NCI-H146 (cell line): ENCODE measurements at regions not wholly inside any gene's neighbourhood (a gene's known extent, or its start where the extent isn't known, plus 50 kb on each side); places are given as distances from the start of the nearest gene placed in this dataset.

Experiments
- DNase-seq: peaks from one replicate; lab custom pipeline; 2025; lab: John Stamatoyannopoulos, UW

DNA sequence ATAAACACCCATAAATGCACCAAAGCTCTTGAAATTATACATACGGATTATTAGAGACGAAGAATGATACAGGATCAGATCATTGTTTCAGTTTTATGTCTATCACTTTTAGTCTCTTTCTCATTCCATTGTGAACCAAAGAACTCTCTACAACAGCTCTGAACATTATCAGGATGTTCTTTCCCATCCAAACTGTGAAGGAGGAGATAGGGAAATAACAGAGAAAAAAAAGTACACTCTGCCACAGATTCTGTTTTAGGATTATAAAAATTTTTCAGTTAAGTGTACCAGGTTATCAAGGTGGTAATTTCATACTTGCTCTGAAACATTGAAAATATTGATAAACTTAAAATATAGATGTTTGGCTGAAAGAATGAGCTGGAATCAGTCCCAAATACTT lies 270.9 kb downstream of the MZT1 start:
- no peak for DNase-seq

DNA sequence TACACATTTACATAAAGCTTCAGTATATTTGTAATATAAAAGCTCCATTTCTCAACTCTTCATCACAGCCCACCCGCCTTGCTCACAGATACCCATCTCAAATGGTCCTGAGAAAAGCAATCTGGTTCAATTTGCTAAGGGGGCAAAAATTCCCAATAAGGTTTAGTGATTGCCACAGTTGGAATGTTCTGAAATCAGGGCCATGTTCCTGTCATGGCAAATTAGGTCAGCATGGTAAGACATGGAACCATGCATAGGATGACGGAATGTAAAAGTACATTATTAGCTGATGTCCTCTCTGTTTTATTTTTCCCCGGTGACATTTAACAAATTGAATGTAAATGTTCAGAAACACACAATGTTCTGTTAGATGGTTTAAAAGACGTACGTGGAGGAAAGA lies 274.3 kb downstream of the MZT1 start:
- no peak for DNase-seq

DNA sequence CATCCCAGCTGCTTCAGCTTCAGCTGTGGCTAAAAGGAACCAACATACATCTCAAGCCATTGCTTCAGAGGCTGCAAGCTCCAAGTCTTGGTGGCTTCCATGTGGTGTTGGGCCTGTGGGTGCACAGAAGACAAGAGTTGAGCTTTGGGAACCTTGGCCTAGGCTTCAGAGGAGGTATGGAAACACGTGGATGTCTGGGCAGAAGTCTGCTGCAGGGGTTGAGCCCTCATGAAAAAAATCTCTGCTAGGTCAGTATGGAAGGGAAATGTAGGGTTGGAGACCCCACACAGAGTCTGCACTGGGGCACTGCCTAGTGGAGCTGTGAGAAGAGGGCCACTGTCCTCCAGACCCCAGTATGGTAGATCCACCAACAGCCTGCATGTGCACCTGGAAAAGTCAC lies 279.3 kb downstream of the MZT1 start:
- DNase-seq = no peak

DNA sequence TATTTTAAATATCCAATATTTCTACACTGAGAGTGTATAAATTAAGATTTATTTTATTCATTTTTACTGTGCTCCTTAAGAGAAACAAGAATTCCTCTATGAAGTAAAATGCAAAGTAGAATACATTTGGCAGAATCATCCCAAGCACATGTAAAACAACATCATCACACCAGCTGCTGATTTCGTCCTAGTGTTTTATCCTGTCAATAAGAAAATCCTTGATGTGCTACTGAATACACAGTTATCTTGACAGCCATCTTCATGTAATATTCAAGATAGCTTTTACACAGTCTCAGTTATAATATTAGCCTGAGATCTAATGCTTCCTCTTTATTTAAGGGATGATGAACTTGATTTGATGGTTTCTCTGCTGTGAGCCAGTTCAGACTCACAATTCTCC lies 282.4 kb downstream of the MZT1 start:
- DNase-seq = no peak

DNA sequence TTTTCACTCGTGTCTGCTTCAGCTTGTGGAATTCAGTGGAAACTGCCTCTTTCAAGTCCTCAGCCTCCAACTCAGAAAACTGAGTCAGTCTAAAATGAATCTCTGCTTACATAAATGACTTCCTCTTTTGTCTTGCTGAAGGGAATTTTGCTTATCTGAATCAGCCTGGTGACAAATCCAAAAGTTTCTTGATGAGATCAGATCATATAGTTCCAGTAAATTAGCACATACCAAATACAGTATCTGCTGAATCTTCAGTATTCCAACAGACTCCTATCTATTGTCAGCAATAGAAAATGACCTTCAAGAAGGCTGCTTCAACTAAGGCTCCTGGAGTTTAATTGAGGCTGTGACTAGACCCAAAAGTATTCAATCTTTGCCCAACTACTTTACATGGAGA lies 290.0 kb downstream of the MZT1 start:
- DNase-seq = no peak

DNA sequence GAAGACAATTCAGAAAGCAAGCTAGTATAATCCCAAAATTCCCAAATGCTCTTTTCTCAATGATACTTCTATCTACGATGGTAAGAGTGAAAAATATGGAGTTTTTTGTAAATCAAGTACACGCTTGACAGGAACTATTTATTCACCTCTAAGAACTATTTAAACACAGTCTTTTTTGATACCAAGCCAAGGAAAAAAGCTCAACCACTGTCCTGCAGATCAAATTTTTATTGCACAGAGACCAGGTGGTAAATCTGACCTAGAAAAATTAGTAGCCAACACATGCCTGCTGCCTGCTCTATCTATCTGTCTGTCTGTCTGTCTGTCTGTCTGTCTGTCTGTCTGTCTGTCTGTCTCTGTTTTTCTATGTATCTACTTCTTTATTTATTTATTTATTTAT lies 292.2 kb downstream of the MZT1 start:
- no peak for DNase-seq

DNA sequence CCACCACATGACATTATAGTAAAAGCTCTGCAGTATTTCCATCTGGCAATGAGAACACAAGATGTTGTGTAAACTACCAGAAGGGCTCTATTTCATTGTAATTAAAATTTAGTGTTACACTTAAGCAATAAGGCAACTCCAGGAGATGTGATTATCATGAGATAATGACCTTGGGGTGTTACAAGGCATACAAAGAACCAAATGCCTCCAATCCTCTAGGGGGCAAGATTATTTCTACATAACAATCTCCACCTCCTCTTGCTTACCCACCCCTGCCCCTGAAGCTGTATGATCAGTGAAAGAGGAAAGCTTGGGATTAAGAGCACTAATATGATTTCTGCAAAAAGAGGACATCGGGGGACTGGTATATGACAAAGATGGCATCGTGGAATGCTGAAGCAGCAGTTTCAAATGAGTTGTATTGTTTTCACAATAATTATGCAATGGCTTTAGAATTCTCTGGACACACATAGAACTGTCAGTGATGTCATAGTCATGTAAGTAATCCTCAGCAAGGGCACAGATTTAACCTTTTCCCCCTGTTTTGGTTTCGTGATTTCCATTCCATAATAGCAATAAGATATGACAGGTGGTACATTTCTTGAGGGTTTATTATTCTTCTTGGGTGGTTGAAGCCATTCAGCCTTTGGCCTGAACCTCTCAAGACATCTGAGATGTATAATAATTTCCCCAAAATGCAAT lies 295.3 kb downstream of the MZT1 start:
- DNase-seq = no peak

DNA sequence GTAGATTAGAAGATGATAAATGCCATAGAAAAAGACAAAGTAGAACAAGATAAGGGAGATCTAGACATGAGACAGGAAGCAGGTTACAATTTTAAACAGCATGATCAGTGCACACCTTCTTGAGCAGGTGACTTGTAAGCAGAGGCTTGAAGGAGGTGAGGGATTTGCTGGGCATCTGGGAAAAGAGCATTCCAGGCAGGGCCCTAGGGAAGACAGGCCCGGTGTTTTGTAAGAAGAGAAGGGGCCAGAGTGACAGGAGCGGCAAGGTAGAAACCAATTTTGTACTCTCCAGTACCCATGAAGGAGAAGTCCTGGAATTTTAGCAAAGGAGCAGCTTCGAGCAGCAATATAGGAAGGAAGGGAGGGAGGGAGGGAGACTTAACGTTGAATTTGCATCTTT lies 296.5 kb downstream of the MZT1 start:
- DNase-seq = no peak

DNA sequence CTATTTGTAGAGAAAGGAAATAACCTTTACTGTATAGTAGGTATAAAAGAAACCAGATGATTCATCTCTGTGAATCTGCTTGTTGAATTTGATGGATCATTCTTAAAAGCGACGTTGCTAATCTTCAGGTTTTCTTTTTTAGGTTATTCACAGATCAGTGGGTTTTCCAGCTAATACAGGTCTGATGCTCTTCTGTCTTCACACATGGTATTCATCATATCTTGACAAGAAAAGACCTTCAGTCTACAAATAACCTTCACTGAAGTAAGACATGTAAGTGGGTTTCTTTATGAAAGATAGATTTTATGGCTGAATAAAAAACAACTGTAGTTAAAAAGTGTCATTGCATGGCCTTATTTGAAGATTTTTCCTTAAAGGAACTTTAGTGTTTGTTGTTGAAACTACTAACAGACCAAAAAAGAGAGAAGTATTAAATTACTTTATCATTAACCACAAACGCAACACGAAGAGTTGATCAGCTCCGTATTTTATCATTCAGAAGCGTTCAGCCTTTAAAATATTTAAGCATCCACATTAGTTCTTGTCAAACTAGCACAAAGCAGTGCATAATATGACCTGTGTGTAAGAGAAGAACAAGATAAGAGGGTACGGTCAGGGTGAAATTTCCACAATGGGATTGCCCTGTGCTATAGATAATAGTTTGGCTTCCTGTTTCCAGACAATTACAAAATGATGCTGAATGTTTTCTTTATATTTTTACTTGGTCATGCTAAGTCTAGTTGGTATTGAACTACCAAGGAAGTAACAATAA lies 299.5 kb downstream of the MZT1 start:
- DNase-seq = no peak

DNA sequence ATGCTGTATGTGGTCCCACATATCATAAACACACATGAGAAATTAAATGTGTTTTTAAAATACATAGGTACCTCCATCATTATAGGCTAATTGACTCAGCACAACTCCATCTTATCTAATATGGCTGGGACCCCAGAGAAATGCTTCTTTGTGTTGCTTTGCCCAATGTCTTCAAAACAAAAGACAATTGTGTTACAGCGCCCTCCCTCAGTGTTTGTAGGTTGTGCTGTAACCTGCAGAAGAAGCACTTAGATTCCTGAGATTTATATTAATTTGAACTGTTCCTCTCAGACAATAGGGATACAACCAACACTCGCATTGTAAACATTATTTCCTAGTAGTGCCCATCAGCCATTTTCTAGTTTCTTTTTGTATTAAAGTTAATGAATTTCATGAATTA lies 303.4 kb downstream of the MZT1 start:
- DNase-seq = no peak

DNA sequence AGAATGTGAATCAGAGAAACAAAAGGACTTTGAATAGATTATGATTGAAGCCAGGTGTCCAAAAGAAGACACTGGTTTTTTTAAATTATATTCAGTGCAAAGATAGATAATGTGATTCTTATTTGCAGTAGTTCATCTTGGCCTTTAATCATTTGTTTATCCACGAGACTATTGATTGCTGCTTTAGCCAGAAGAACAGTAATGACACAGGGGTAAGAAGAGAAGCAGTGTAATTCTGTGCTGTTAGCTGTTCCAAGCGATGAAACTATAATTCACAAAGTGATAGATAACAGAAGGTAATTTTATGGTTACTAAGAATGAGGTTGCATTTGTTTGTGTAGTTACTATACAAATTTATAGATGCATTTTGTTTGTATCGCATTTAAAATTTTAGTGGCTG lies 311.6 kb downstream of the MZT1 start:
- DNase-seq = peak; percentile 41

DNA sequence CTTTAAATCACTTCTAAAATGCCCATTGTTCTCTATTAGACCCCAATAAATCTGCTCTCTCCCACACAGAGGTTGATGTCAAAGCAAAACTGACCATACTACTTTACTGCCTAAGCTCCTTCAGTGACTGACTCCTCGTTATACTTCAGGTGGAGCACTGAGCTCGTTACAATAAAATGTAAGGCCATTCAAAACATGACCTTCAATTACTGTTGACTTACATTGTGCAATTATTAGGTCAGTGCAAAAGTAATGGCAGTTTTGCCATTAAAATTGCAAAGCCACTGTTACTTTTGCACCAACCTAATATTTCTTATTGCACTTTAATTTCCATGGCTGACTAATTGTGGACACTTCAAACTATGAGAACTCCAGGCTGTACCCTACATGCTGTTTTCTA lies 314.9 kb downstream of the MZT1 start:
- no peak for DNase-seq

DNA sequence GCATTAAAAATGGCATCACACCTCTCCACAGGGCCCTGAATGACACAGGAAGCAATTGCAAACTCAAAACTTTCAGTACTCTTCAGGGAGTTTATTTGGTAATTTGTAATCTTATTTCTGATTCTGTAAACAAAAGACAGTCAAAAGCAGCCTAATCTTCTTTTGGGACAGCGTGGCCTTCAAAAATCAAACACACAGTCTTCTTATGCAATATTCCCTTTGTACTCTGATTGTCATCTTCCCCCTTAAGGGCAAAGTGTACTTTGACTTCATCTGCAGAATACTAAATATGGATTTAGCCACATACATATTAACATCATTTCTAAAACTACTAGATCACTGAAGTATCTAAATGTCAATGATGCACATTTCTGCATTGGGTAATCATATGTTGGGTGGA lies 322.0 kb downstream of the MZT1 start:
- no peak for DNase-seq

DNA sequence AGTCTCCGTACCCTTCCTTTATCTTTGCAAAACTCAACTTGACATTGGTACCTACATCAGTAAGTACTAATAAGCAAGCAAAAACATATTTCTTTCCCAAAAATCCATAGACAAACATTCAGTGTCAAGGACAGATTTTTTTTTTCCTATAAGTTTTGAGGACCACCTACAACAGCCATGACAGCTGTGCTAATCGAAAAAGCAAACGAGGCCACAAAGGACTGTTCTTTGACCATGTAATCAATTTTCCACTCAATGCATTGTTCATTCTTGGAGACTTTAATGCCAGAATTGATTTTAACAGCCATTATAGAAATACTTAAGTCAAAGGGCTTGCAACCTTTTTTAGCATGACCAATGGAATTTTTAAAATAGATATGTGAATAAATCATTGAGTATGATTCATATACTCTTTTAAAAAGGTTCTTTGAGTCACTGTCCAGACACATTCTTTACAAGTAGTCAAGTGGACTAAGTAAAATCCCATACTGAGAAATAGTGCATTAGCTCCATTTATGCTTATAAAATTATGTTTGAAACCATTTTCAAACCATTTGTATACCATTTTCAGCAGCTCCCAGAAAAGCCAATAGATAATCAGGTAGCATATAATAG lies 323.9 kb downstream of the MZT1 start:
- no peak for DNase-seq

DNA sequence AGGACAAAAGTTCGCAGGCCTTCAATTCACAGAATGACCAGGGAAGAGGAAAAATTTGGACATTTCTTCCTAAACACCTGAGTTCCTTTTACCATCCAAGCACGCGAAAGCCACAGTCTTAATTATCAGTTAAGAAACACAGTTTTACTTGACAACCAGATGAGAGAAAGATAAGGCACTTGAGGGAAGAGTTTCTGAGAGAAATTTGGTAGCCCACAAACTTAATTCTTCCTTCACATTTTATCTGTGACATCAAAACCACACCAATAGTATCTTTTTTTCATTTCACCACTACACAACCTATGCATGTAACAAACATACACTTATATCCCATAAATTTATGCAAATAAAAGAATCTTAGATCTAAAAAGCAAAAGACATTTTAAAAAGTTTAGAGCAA lies 326.6 kb downstream of the MZT1 start:
- DNase-seq = no peak

DNA sequence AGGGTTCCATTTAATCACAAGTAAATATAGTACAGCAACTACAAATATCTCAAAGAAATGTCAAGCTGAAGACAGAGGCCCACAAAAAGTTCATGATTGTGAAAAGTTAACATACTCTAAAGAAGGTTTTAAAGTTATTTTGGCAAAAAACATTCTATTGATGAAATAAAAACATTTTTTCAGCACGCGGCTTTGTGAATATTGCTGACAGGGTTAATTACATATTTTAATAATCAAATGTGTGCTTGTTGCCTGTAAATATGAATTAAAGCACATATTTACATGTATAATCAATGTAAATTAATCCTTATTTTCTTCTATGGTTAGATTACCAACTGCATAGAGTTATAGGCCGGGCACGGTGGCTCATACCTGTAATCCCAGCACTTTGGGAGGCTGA lies 328.1 kb downstream of the MZT1 start:
- no peak for DNase-seq

DNA sequence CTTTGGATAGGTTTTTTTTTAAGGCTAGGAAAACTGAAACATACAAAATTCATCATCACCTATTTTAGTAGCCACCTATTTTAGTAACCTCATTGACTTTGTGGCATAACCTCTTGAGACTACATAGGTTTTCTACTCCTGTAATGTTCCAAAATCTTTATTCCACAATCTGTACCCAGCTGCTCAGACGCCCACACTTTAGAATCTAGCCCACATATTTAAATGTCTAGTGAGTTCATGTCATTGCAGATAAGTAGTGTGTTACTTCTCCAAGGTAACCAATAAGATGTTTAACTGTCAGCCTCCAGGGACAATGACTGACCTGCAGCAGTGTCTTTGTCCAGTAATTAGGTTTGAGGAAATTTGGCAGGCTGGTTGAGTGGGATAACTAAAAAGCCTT lies 330.2 kb downstream of the MZT1 start:
- DNase-seq = no peak

DNA sequence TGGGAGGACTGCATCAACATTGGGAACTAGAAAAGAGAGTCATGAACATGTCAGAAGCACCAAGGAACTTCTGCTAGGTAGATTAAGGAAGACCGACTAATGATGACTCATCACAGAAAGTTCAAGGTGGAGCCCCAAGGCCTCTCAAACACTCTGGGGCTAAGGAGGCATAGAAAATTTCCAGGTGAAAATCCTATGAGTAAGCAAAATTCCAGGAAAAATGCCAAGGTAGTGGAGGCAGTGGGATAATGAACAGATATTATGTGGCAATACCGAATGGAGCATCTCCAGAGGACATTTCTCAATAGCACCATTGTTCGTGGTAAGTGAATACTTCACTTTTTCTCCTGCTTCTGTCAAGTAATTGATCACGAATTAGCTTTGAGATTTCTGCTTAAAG lies 336.5 kb downstream of the MZT1 start:
- no peak for DNase-seq

DNA sequence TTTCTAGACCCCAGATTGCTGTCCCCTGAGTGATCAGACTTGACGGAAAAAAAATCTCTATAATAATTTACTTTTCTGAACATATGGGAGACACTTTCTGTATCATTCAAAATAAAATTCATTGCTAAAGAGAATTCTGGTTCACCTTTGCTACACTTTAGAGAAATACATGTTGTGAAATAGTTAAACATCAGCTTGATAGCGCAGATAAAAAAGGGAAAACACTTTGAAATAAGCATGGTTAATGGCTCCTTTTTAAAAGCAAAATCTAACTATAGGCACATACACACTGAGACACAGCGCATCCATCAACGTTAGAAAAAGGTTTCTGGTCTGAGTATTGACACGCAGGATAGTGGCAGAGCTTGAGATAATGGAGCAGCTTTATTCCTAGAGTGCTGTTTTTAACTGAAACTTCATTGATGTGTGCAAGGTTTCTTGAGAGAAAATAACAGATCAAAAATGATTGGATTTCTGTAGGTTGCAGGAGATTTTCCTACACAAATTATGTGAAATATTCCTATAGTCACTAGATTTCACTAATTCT lies 341.2 kb downstream of the MZT1 start:
- no peak for DNase-seq

DNA sequence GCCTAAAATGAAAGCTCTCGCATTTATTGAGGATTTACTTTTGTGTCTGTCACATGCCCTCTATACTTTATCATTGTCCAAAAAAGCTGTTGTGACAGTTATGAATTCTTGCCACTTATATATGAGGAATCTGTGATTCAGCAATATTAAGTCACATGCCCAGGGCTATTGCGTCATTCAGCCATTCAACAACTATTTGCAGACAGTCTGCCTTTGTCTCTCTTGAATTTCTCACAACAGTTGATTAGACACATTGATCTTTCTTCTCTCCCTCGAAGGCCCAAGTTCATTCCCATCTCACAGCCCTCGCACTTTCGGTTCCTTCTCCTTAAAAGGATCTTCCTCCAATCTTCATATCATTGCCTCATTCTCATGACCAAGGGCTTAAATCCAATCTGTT lies 342.6 kb downstream of the MZT1 start:
- DNase-seq = no peak

DNA sequence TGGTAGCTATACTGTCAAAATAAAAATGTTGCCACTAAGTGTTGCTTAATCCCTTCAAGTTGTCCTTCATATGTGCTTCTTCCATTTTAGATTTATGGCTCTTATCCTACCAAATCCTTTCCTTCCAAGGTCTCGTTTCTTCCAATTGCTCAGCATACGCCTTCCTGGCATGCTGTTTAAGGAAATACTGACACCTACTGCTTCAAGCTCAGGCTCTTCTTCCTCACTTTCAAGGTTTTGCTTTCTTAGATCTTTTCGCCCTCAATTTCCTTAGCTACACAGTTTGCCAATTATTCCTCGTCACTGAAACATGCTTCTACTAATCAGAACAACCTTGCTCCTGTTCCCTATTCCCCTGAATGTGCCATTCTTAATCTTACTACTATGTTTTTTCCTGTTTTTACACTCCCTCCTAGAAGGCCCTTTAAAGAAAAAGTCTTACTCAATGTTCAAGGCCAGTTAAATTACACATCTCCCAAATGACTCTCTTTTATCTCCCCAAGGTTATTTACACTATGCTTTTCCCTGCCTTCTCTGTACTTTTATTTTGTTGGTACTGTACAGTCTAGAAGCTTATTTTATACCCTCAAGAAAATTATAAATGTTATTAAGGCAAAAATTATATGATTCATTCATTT lies 343.1 kb downstream of the MZT1 start:
- DNase-seq = no peak

DNA sequence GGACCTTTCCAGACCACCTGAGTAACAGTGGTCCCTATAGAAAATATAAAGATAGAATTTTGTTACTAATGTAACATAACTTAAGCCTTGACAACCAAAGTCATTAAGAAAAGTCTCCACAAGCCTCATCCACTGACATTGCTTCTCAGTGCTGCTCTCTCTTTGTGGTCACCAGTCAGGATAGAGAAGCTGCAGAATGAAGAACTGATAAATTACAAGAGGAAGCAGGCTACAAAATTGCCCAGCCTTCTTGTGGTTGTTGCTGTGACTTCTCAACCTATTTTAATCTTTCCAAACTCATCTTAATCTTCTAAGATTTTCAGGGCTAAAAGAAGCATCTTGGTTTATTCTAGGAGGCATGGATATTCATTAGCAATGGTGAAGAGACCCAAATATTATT lies 343.8 kb downstream of the MZT1 start:
- DNase-seq = no peak

DNA sequence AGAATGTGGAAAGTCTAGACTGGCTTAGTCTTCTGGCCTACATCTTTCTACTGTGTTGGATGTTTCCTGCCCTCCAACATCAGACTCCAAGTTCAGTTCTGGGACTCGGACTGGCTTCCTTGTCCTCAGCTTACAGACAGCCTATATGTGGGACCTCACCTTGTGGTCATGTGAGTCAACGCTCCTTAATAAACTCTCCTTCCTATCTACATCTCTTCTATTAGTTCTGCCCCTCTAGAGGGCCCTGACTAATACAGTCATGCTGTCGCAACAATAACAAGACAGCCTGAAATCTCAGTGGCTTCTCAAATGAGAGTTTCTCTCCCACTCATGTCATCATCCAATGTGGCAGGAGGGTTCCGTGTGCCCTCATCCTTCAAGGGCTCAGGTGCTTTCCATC lies 347.8 kb downstream of the MZT1 start:
- no peak for DNase-seq
